NB4 (cell line): ENCODE measurements at regions not wholly inside any gene's neighbourhood (a gene's known extent, or its start where the extent isn't known, plus 50 kb on each side); places are given as distances from the start of the nearest gene placed in this dataset.

Experiments used
- DNase-seq: peaks from one replicate; pipeline ENCODE4 v3.0.0; 2010; ENCODE audit warnings: low read depth
- H3K4me3 ChIP-seq: one replicate; pipeline ENCODE4 v1.5.1; 2011; ENCODE audit warnings: mild to moderate bottlenecking, low read depth, low read length, moderate library complexity
- CTCF ChIP-seq: IDR thresholded peaks from one replicate; pipeline ENCODE4 v1.5.1; 2012; ENCODE audit warnings: low read depth, low read length
- MYC ChIP-seq: IDR thresholded peaks from 2 replicates; pipeline ENCODE4 v1.6.1; 2011; ENCODE audit warnings: low read depth, low read length
- POLR2A ChIP-seq: IDR thresholded peaks from 2 replicates; pipeline ENCODE4 v1.6.1; 2011; ENCODE audit warnings: mild to moderate bottlenecking; ENCODE audit not compliant: insufficient read length; ENCODE audit errors: extremely low read depth
- TF ChIP-seq, protein P1 (sequence below): IDR thresholded peaks from 2 replicates; pipeline ENCODE4 v1.6.1; 2011; ENCODE audit warnings: low read depth, low read length

DNA sequence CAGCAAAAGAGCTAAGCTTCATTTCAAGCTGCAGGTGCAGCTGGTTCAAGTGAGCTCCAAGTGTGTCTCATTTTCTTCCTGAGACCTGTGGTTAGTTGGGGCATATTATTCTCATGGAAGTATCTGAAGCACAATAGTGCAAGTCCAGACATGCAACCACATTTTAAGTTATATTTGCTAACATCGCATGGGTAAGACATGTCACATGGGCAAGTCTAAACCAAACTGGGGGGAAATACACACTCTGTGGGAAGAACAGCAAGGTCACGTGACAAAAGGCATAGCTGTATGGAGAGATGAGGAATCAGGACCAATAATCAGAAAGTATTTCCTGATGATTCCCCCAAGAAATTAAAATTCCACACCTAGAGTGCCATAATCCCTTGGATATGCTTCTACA is 94.9 kb upstream of the NDP start:
- DNase-seq, result no peak
- H3K4me3 ChIP-seq, result no peak overlapping the region
- TF ChIP-seq, protein P1, sequence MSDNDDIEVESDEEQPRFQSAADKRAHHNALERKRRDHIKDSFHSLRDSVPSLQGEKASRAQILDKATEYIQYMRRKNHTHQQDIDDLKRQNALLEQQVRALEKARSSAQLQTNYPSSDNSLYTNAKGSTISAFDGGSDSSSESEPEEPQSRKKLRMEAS, result no peak
- TF ChIP-seq POLR2A (no peak), CTCF (no peak), MYC (no peak)

DNA sequence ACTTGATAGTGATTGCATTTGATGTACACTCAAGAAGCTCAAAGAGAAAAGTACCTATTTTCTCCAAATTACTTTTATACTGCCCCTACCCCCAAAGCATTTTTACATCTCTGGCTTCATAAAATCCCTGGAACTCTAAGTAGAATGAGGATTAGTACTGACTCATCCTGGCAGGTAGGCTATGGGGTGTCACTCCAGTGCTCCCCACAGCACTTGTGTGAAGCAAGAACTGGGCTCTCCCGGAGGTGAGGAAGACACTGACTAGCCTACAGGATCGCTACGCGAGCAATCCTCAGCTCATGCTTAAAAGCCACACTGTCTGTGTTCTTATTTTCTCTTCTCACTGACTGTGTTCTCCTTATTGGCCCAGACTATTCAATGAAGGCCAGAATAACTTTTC is 90.4 kb upstream of the NDP start:
- no peak for TF ChIP-seq CTCF
- no peak for DNase-seq
- no peak overlapping the region for H3K4me3 ChIP-seq

DNA sequence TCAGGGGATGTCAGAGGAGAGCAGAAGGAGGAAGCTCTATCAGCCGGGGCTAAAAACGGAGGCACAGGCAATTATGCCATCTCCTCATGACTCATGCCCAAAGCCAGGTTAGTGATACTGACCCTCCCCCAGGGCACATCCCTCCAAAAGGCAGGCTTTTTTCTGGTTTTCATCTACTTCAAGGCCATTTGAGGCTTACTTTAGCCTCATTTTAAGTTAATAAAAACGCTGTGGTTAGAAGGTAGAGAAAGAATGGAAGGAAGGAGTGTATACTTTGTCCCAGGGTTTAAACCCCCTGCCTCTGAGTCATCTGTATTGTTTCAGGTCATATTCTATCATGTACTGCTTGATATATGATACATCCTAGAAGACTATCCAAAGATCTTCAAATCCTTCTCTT is 89.7 kb upstream of the NDP start:
- TF ChIP-seq, protein P1, result no peak
- TF ChIP-seq MYC, result no peak
- TF ChIP-seq CTCF, result no peak
- no peak for TF ChIP-seq POLR2A
- peak; percentile 78 for DNase-seq
- no peak overlapping the region for H3K4me3 ChIP-seq

- no peak for DNase-seq
- TF ChIP-seq MYC (no peak), CTCF (no peak), POLR2A (no peak)
- TF ChIP-seq, protein P1, result no peak
Observed at GRCh38 chrX:44061968-44062614, 88.9 kb upstream of the NDP start.

DNA sequence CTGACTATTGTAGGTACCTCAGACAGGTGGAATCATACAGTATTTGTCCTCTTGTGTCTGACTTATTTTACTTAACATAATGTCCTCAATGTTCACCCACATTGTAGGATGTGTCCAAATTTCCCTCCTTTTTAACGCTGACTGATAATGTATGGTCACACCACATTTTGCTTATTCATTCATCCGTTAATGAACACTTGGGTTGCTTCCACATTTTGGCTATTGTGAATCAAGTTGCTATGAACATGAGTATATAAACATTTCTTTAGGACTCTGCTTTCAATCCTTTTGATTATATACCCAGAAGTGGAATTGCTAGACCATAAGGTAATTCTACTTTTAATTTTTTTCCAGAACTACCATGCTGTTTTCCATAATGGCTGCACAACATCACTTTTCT is 87.0 kb upstream of the NDP start:
- DNase-seq, result peak; percentile 18
- H3K4me3 ChIP-seq, result no peak overlapping the region
- TF ChIP-seq CTCF, result no peak
- no peak for TF ChIP-seq MYC
- TF ChIP-seq POLR2A, result no peak
- TF ChIP-seq, protein P1, result no peak

More at GRCh38 chrX:44061968-44062614, 88.9 kb upstream of the NDP start:
- H3K4me3 ChIP-seq, result no peak overlapping the region

GRCh38 chrX:44058339-44058738 is 85.1 kb upstream of the NDP start:
- TF ChIP-seq, protein P1, result no peak
- TF ChIP-seq CTCF, result no peak

More at GRCh38 chrX:44058339-44058738, 85.1 kb upstream of the NDP start:
- H3K4me3 ChIP-seq, result no peak overlapping the region
- DNase-seq, result no peak
